IMR-90 (cell line): ENCODE measurements at regions not wholly inside any gene's neighbourhood (a gene's known extent, or its start where the extent isn't known, plus 50 kb on each side); places are given as distances from the start of the nearest gene placed in this dataset.

Source experiments
- ATAC-seq: fragments of 200-7000 bp; cut with Tn5 transposase; 2 replicates; pipeline ENCODE4 v1.9.1; 2020; ENCODE audit warnings: low read depth, mild to moderate bottlenecking, moderate library complexity
- BruUV-seq: library from RNA; stranded (reverse); fragments of 400-500 nt; replicated peaks from 2 replicates; lab custom pipeline; 2021; lab: Mats Ljungman, UMichigan
- CTCF ChIA-PET: fragments of 300-600 bp; formaldehyde crosslinking; extraction: SDS; loops from one replicate; lab custom pipeline; 2021; ENCODE audit warnings: antibody characterized with exemption; lab: Yijun Ruan, JAX
- POLR2A ChIA-PET: fragments of 300-600 bp; sonication (Branson Sonifier 250); formaldehyde crosslinking; loops from one replicate; lab custom pipeline; 2022; ENCODE audit warnings: antibody characterized with exemption; ENCODE audit not compliant: unreplicated experiment; lab: Charles Lee
- DNase-seq: peaks from one replicate; pipeline ENCODE4 v3.0.0; 2013
- H2AFZ ChIP-seq: replicated peaks from 2 replicates; pipeline ENCODE3; 2013; ENCODE audit warnings: low read length, mild to moderate bottlenecking; ENCODE audit not compliant: poor library complexity
- H2AK5ac ChIP-seq: 2 replicates; pipeline ENCODE4 v1.6.1; 2013; ENCODE audit warnings: low read depth, low read length, inconsistent platforms
- H2AK9ac ChIP-seq: replicated peaks from 2 replicates; pipeline ENCODE3; 2013; ENCODE audit warnings: mild to moderate bottlenecking, low read depth, low read length, moderate library complexity; ENCODE audit not compliant: poor library complexity
- H2BK120ac ChIP-seq: 2 replicates; pipeline ENCODE4 v1.6.1; 2013; ENCODE audit warnings: low read depth, low read length, inconsistent platforms
- H2BK15ac ChIP-seq: 3 replicates; pipeline ENCODE4 v1.6.1; 2013; ENCODE audit warnings: low read depth, low read length, inconsistent platforms
- H2BK20ac ChIP-seq: 2 replicates; pipeline ENCODE4 v1.6.1; 2013; ENCODE audit warnings: low read depth, mild to moderate bottlenecking, inconsistent platforms, low read length, moderate library complexity
- H2BK5ac ChIP-seq: 2 replicates; pipeline ENCODE4 v1.6.1; 2013; ENCODE audit warnings: mild to moderate bottlenecking, low read depth, low read length, inconsistent platforms; ENCODE audit not compliant: poor library complexity, severe bottlenecking
- H3K14ac ChIP-seq: replicated peaks from 2 replicates; pipeline ENCODE4 v1.6.1; 2013; ENCODE audit warnings: low read depth, low read length, inconsistent platforms
- H3K18ac ChIP-seq: 2 replicates; pipeline ENCODE4 v1.6.1; 2013; ENCODE audit warnings: low read depth, low read length, control low read depth
- H3K23ac ChIP-seq: 2 replicates; pipeline ENCODE4 v1.6.1; 2013; ENCODE audit warnings: low read depth, low read length, inconsistent platforms
- H3K27ac ChIP-seq: 2 replicates; pipeline ENCODE4 v1.5.1; 2013; ENCODE audit warnings: mild to moderate bottlenecking, control low read depth, low read length; ENCODE audit not compliant: insufficient read depth
- H3K27me3 ChIP-seq: 2 replicates; pipeline ENCODE4 v1.6.1; 2013; ENCODE audit warnings: low read length; ENCODE audit not compliant: control insufficient read depth, insufficient read depth
- H3K36me3 ChIP-seq: 2 replicates; pipeline ENCODE4 v1.6.1; 2013; ENCODE audit warnings: low read length, mixed read lengths; ENCODE audit not compliant: control insufficient read depth, insufficient read depth
- H3K4ac ChIP-seq: 2 replicates; pipeline ENCODE4 v1.6.1; 2013; ENCODE audit warnings: low read depth, low read length, inconsistent platforms
- H3K4me1 ChIP-seq: 2 replicates; pipeline ENCODE4 v1.6.1; 2013; ENCODE audit warnings: low read length, mixed read lengths; ENCODE audit not compliant: control insufficient read depth, insufficient read depth
- H3K4me2 ChIP-seq: 2 replicates; pipeline ENCODE4 v1.6.1; 2013; ENCODE audit warnings: low read depth, mild to moderate bottlenecking, control low read depth, low read length, moderate library complexity
- H3K4me3 ChIP-seq: 2 replicates; pipeline ENCODE4 v1.5.1; 2013; ENCODE audit warnings: low read depth, mild to moderate bottlenecking, control low read depth, low read length, moderate library complexity; ENCODE audit not compliant: insufficient read depth
- H3K56ac ChIP-seq: 2 replicates; pipeline ENCODE4 v1.6.1; 2013; ENCODE audit warnings: low read length, inconsistent platforms; ENCODE audit not compliant: insufficient read depth; ENCODE audit errors: extremely low read depth
- H3K79me1 ChIP-seq, 2 experiments: 2 replicates each; pipeline ENCODE4 v1.6.1; 2013; ENCODE audit warnings: low read length in 2 of 2, inconsistent platforms in 1 of 2, low read depth in 1 of 2
- H3K9ac ChIP-seq: 2 replicates; pipeline ENCODE4 v1.6.1; 2013; ENCODE audit warnings: low read depth, low read length, control low read depth
- H3K9me1 ChIP-seq: 2 replicates; pipeline ENCODE4 v1.6.1; 2013; ENCODE audit warnings: low read length, inconsistent platforms; ENCODE audit not compliant: insufficient read depth
- H3K9me3 ChIP-seq: 2 replicates; pipeline ENCODE4 v1.6.1; 2013; ENCODE audit warnings: low read length; ENCODE audit not compliant: control insufficient read depth, insufficient read depth
- H4K20me1 ChIP-seq: 2 replicates; pipeline ENCODE4 v1.6.1; 2013; ENCODE audit warnings: low read length, inconsistent platforms; ENCODE audit not compliant: insufficient read depth
- H4K5ac ChIP-seq: 2 replicates; pipeline ENCODE4 v1.6.1; 2013; ENCODE audit warnings: mild to moderate bottlenecking, low read depth, low read length, control low read depth
- H4K8ac ChIP-seq, 2 experiments: 2 replicates each; pipeline ENCODE4 v1.6.1; 2013; ENCODE audit warnings: low read depth in 2 of 2, low read length in 2 of 2, control low read depth in 1 of 2, inconsistent platforms in 1 of 2
- H4K91ac ChIP-seq: 2 replicates; pipeline ENCODE4 v1.6.1; 2013; ENCODE audit warnings: low read depth, low read length, inconsistent platforms; ENCODE audit not compliant: insufficient read depth
- BHLHE40 ChIP-seq: fragments of 150-350 bp; IDR thresholded peaks from 2 replicates; pipeline ENCODE4 v1.6.1; 2016; ENCODE audit warnings: mild to moderate bottlenecking, low read depth, low read length
- CEBPB ChIP-seq: IDR thresholded peaks from 2 replicates; pipeline ENCODE4 v1.6.1; 2012; ENCODE audit warnings: low read depth, low read length, improper control_type of control experiment
- CHD1 ChIP-seq: IDR thresholded peaks from 2 replicates; pipeline ENCODE4 v1.6.1; 2012; ENCODE audit warnings: low read depth, low read length, improper control_type of control experiment
- CTCF ChIP-seq: conservative IDR thresholded peaks from 2 replicates; pipeline ENCODE4 v1.5.1; 2012; ENCODE audit warnings: mild to moderate bottlenecking, low read depth, low read length, improper control_type of control experiment
- ELK1 ChIP-seq: fragments of 150-350 bp; IDR thresholded peaks from 2 replicates; pipeline ENCODE4 v1.6.1; 2016; ENCODE audit warnings: low read depth, mild to moderate bottlenecking, low read length, moderate library complexity, borderline replicate concordance
- FOS ChIP-seq: fragments of 150-350 bp; IDR thresholded peaks from 2 replicates; pipeline ENCODE4 v1.6.1; 2016; ENCODE audit warnings: low read depth, low read length
- MAFK ChIP-seq: IDR thresholded peaks from 2 replicates; pipeline ENCODE4 v1.6.1; 2012; ENCODE audit warnings: low read depth, low read length, improper control_type of control experiment
- MAZ ChIP-seq: IDR thresholded peaks from 2 replicates; pipeline ENCODE4 v1.6.1; 2012; ENCODE audit warnings: low read depth, mild to moderate bottlenecking, low read length, improper control_type of control experiment, moderate library complexity, borderline replicate concordance
- MXI1 ChIP-seq: IDR thresholded peaks from 2 replicates; pipeline ENCODE4 v1.6.1; 2012; ENCODE audit warnings: low read depth, mild to moderate bottlenecking, low read length, moderate library complexity, borderline replicate concordance
- NFE2L2 ChIP-seq: fragments of 150-350 bp; IDR thresholded peaks from 2 replicates; pipeline ENCODE4 v1.6.1; 2016; ENCODE audit warnings: low read depth, mild to moderate bottlenecking, low read length
- POLR2A ChIP-seq: IDR thresholded peaks from 2 replicates; pipeline ENCODE4 v1.6.1; 2012; ENCODE audit warnings: mild to moderate bottlenecking, low read depth, low read length
- RCOR1 ChIP-seq: IDR thresholded peaks from 2 replicates; pipeline ENCODE4 v1.6.1; 2012; ENCODE audit warnings: mild to moderate bottlenecking, low read length, improper control_type of control experiment; ENCODE audit not compliant: insufficient replicate concordance
- RFX5 ChIP-seq: IDR thresholded peaks from 2 replicates; pipeline ENCODE4 v1.8.0; 2012; ENCODE audit warnings: low read depth, mild to moderate bottlenecking, low read length, moderate library complexity
- SMC3 ChIP-seq: fragments of 150-350 bp; IDR thresholded peaks from 2 replicates; pipeline ENCODE4 v1.6.1; 2016; ENCODE audit warnings: low read depth, mild to moderate bottlenecking, antibody characterized with exemption, low read length, moderate library complexity
- USF2 ChIP-seq: fragments of 150-350 bp; IDR thresholded peaks from 2 replicates; pipeline ENCODE4 v1.6.1; 2017; ENCODE audit warnings: mild to moderate bottlenecking, antibody characterized with exemption, low read length, low read depth
- WGBS, 2 experiments: methylation state at CpG; one replicate each; pipeline versions ENCODE4 v1.1.5 to v1.1.7; 2013; ENCODE audit warnings: missing lambda C conversion rate in 2 of 2; ENCODE audit not compliant: insufficient read length in 1 of 2; ENCODE audit errors: extremely low coverage in 2 of 2; 5-methylcytosine and 5-hydroxymethylcytosine counted together
- dilution Hi-C: fragments of 300-500 bp; cut with HindIII; formaldehyde crosslinking; loops from one replicate; pipeline ENCODE4 v1.14.3; 2018; ENCODE audit warnings: low sequenced_read_pairs; ENCODE audit not compliant: unreplicated experiment
- in situ Hi-C: fragments of 300-500 bp; cut with MboI; formaldehyde crosslinking; loops from 3 replicates; pipeline ENCODE4 v1.14.3; 2019; ENCODE audit warnings: low sequenced_read_pairs, inconsistent platforms, mixed read lengths
- intact Hi-C: fragments of 100-400 bp; cut with micrococcal nuclease; formaldehyde crosslinking; loops from 2 replicates; pipeline ENCODE4 v1.10.0; 2022

GRCh38 chr7:33753881-33754525, 151.3 kb upstream of the BMPER start:
- H4K5ac ChIP-seq: peak overlapping the region; percentile 86
- no peak overlapping the region; the same call in 1 of the 2 replicates for H3K9ac ChIP-seq
- peak overlapping the region; percentile 86 for H2AK5ac ChIP-seq
- H2AK9ac ChIP-seq: no peak overlapping the region
- DNase-seq (peak; percentile 20), ATAC-seq (peak; percentile 33)
- H3K36me3 ChIP-seq: no peaks in the 10 kb centered on the region
- peak overlapping the region; percentile 57 for H3K4me2 ChIP-seq
- peak overlapping the region; percentile 81; the same call in 1 of the 2 replicates for H3K23ac ChIP-seq
- in situ Hi-C loops: no loop called here
- H3K18ac ChIP-seq: peak overlapping the region; percentile 91
- H3K9me3 ChIP-seq: no peaks in the 10 kb centered on the region
- no peak overlapping the region for H2AFZ ChIP-seq
- peak overlapping the region; percentile 76 for H2BK20ac ChIP-seq
- no CpG with 5 or more reads among the region's 6 CpGs for WGBS, 2 experiments
- H4K20me1 ChIP-seq: no peaks in the 10 kb centered on the region
- H3K4me1 ChIP-seq: peaks cover 12% of the 10 kb centered on the region
- H3K9me1 ChIP-seq: peaks cover 5% of the 10 kb centered on the region; the same call in 1 of the 2 replicates
- ChIA-PET POLR2A (no interaction called here), CTCF (no interaction called here)
- peak overlapping the region; percentile 90 for H2BK120ac ChIP-seq
- peak overlapping the region; percentile 66 for H3K27ac ChIP-seq
- H2BK5ac ChIP-seq: peak overlapping the region; percentile 60
- peak overlapping the region; percentile 93 for H4K91ac ChIP-seq
- dilution Hi-C loops: no loop called here
- H3K27me3 ChIP-seq: no peaks in the 10 kb centered on the region
- no peaks in the 10 kb centered on the region for H3K79me1 ChIP-seq
- H3K4me3 ChIP-seq: no peak overlapping the region
- peak overlapping the region; percentile 77 for H3K14ac ChIP-seq
- intact Hi-C loops: loop anchor here (5.0 to 10.0 kb wide), 4 partner anchors 299 to 569 kb away; no protein-coding TSS in a partner anchor
- peak overlapping the region; percentile 88 for H3K4ac ChIP-seq
- H3K56ac ChIP-seq: peak overlapping the region; percentile 2; the same call in 1 of the 2 replicates
- peak overlapping the region; percentile 50; the same call in 1 of the 3 replicates for H2BK15ac ChIP-seq
- H4K8ac ChIP-seq: peak overlapping the region in 1 of 2 experiments; percentile 76; a peak in 2 of 4 replicates
- BruUV-seq: no TSS peak
- TF ChIP-seq MXI1 (no peak), RCOR1 (no peak), BHLHE40 (no peak), POLR2A (no peak), USF2 (no peak), SMC3 (no peak), RFX5 (no peak), ELK1 (no peak), CTCF (no peak), MAZ (no peak), CHD1 (no peak), NFE2L2 (no peak), CEBPB (no peak), FOS (no peak), MAFK (no peak)
